ENCODE measurements at regions not wholly inside any gene's neighbourhood (a gene's known extent, or its start where the extent isn't known, plus 50 kb on each side); places are given as distances from the start of the nearest gene placed in this dataset.

DNA sequence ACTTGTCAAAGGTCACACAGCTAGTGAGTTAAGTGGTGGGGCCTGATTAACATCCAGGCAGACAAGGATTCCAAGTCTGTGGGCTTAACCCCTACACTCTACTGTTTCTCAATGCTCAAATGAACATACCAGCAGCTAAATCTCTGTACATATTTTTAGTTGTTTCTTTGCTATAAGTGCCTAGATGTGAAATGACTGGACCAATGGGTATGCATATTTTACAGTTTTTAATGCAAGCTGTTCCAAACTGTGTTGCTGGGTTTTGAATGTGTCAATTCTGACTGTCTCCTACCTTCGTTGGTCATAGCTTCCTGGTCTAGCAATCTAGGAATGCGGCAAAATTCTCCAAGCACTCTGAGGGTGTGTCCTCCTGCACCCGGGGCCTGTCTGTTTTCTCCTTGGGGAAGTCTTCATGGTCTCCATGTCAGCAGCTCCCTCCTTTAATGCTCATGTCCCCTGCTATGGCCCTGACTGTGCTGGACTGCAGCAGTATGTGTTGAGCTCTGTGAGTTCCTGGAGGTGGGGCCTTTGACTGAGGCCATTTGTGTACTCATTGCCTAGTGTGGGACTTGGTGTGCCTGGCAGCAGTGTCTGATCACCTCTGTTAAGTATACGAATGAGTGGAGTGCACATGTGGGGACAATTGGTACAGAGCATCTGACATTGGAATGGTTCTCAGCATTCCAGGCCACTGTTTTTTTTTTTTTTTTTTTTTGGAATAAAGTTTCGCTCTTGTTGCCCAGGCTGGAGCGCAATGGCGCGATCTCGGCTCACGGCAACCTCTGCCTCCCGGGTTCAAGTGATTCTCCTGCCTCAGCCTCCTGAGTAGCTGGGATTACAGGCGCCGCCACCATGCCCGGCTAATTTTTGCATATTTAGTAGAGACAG is 72.9 kb upstream of the SLC2A1 start:
- no peak for DNase-seq
- CTCF ChIA-PET = interaction anchor here (0.9 to 1.4 kb wide), 2 partner anchors 33 to 195 kb away, joined by 3 to 4 read pairs; no protein-coding TSS in a partner anchor
- BruUV-seq (replicated peaks) = no TSS peak
- intact Hi-C loops (cut with micrococcal nuclease; ENCODE audit: unreplicated experiment) = no loop called here
- Mint-ChIP-seq H3K27ac (ENCODE audit: unreplicated experiment) (no peak overlapping the region), H3K4me1 (ENCODE audit: low read depth, unreplicated experiment) (peaks cover 13% of the 10 kb centered on the region), H3K27me3 (ENCODE audit: unreplicated experiment) (no peaks in the 10 kb centered on the region), H3K4me3 (ENCODE audit: low read depth, unreplicated experiment) (no peak overlapping the region), H3K9me3 (ENCODE audit: low read depth, unreplicated experiment) (no peaks in the 10 kb centered on the region), H3K36me3 (ENCODE audit: insufficient read depth, unreplicated experiment) (peaks cover 5% of the 10 kb centered on the region)
- TF ChIP-seq, protein P1, sequence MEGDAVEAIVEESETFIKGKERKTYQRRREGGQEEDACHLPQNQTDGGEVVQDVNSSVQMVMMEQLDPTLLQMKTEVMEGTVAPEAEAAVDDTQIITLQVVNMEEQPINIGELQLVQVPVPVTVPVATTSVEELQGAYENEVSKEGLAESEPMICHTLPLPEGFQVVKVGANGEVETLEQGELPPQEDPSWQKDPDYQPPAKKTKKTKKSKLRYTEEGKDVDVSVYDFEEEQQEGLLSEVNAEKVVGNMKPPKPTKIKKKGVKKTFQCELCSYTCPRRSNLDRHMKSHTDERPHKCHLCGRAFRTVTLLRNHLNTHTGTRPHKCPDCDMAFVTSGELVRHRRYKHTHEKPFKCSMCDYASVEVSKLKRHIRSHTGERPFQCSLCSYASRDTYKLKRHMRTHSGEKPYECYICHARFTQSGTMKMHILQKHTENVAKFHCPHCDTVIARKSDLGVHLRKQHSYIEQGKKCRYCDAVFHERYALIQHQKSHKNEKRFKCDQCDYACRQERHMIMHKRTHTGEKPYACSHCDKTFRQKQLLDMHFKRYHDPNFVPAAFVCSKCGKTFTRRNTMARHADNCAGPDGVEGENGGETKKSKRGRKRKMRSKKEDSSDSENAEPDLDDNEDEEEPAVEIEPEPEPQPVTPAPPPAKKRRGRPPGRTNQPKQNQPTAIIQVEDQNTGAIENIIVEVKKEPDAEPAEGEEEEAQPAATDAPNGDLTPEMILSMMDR (IDR thresholded peaks at IDR 0.05; ENCODE audit: unreplicated experiment) = no peak

DNA sequence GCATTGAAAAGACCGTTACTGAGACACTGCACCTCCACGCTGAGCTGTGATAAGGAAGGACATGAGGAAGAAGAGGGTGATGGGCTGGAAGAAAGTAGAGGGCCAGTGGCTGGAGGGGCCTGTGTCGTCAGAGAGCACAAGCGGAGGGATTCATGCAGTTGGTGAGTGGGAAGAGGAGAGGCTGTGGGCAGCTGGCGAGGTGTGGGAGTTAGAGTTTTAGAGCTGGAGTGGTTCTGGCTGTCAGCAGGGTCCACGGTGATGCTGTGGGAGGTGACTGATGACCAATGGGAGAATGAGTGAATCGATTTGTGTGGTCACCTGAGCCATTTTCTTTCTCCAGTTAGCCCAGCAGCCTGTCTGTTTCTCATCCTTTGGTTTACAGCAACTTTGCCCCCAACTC is 66.2 kb upstream of the SLC2A1 start:
- no peak overlapping the region for H3K4me3 Mint-ChIP-seq (ENCODE audit: low read depth, unreplicated experiment)
- CTCF ChIA-PET = no interaction called here
- no peaks in the 10 kb centered on the region for H3K36me3 Mint-ChIP-seq (ENCODE audit: insufficient read depth, unreplicated experiment)
- BruUV-seq (replicated peaks) = no TSS peak
- no peaks in the 10 kb centered on the region for H3K4me1 Mint-ChIP-seq (ENCODE audit: low read depth, unreplicated experiment)
- intact Hi-C loops (cut with micrococcal nuclease; ENCODE audit: unreplicated experiment) = no loop called here
- no peak for DNase-seq
- H3K27ac Mint-ChIP-seq (ENCODE audit: unreplicated experiment) = no peak overlapping the region
- TF ChIP-seq, protein P1 (IDR thresholded peaks at IDR 0.05; ENCODE audit: unreplicated experiment) = no peak
- no peaks in the 10 kb centered on the region for H3K9me3 Mint-ChIP-seq (ENCODE audit: low read depth, unreplicated experiment)
- H3K27me3 Mint-ChIP-seq (ENCODE audit: unreplicated experiment) = no peaks in the 10 kb centered on the region

DNA sequence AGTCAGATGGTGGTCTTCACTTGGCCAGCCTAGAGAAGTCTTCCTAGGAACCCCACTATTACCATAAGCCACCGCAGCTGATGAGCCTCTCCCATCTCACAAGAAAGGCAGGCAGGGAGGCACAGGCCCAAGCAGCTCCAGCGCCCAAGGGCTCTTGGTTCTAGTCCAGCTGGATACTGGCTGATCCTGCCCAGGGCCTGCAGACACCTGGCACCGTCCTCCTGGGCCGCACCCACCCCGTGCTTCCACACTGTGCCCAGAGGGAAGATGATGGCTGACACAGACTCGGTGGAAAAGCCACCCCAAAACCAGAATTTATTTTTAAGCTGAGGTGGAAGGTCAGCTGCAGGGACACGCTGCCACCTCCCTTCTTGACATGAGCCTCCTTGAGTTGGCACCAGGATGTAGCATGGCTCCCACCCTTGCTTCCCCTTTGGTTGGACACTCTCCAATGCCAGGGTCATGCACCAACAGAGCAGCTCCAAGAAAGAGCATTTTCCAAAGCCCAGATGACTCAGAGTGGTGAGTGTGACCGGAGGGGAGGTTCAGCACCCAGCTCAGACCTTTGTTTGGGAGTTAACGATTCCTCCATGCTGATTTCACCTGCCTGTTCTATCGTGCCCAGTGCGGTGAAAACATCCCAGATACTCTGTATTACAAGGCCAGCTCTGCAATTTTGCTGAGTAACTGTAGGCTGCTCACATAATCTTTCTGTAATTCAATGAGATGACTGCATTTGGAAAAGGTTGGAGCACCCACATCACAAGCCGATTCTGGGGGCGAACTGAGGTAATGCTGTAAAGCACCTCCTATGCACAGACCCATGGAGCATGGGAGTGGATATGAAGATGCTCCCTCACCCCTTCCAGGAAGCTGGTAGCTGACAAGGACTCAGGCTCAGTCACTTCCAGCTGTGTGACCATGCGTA is 63.1 kb upstream of the SLC2A1 start:
- Mint-ChIP-seq H3K27me3 (ENCODE audit: unreplicated experiment) (peaks cover 24% of the 10 kb centered on the region), H3K27ac (ENCODE audit: unreplicated experiment) (no peak overlapping the region), H3K4me1 (ENCODE audit: low read depth, unreplicated experiment) (no peaks in the 10 kb centered on the region), H3K36me3 (ENCODE audit: insufficient read depth, unreplicated experiment) (no peaks in the 10 kb centered on the region), H3K4me3 (ENCODE audit: low read depth, unreplicated experiment) (no peak overlapping the region), H3K9me3 (ENCODE audit: low read depth, unreplicated experiment) (no peaks in the 10 kb centered on the region)
- no TSS peak for BruUV-seq (replicated peaks)
- intact Hi-C loops (cut with micrococcal nuclease; ENCODE audit: unreplicated experiment) = no loop called here
- DNase-seq = no peak
- CTCF ChIA-PET = no interaction called here
- TF ChIP-seq, protein P1 (IDR thresholded peaks at IDR 0.05; ENCODE audit: unreplicated experiment) = no peak

DNA sequence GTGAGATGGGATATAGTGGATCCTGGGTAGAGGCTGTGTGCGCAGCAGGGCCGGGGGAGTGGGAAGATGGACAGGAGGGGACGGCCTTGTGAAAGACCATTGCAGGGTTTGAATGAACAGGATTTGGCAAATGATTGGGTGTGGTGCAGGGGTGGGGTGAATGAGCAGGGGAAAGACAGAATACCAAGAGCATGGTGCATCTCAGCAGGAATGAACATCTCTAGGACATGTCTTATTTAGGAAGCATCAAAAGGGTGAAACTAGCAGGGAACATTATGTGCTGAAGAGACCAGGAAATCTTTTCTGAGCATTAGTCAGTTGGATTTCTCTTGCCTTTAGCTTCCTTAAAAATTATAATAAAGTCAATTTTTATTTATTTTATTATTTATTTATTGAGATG is 60.6 kb upstream of the SLC2A1 start:
- DNase-seq = no peak
- Mint-ChIP-seq H3K9me3 (ENCODE audit: low read depth, unreplicated experiment) (no peaks in the 10 kb centered on the region), H3K27ac (ENCODE audit: unreplicated experiment) (no peak overlapping the region), H3K4me1 (ENCODE audit: low read depth, unreplicated experiment) (no peaks in the 10 kb centered on the region), H3K36me3 (ENCODE audit: insufficient read depth, unreplicated experiment) (no peaks in the 10 kb centered on the region), H3K4me3 (ENCODE audit: low read depth, unreplicated experiment) (no peak overlapping the region), H3K27me3 (ENCODE audit: unreplicated experiment) (peaks cover 24% of the 10 kb centered on the region)
- CTCF ChIA-PET = no interaction called here
- BruUV-seq (replicated peaks) = no TSS peak
- TF ChIP-seq, protein P1 (IDR thresholded peaks at IDR 0.05; ENCODE audit: unreplicated experiment) = no peak
- intact Hi-C loops (cut with micrococcal nuclease; ENCODE audit: unreplicated experiment) = no loop called here
